ENCODE measurements at regions not wholly inside any gene's neighbourhood (a gene's known extent, or its start where the extent isn't known, plus 50 kb on each side); places are given as distances from the start of the nearest gene placed in this dataset.

DNA sequence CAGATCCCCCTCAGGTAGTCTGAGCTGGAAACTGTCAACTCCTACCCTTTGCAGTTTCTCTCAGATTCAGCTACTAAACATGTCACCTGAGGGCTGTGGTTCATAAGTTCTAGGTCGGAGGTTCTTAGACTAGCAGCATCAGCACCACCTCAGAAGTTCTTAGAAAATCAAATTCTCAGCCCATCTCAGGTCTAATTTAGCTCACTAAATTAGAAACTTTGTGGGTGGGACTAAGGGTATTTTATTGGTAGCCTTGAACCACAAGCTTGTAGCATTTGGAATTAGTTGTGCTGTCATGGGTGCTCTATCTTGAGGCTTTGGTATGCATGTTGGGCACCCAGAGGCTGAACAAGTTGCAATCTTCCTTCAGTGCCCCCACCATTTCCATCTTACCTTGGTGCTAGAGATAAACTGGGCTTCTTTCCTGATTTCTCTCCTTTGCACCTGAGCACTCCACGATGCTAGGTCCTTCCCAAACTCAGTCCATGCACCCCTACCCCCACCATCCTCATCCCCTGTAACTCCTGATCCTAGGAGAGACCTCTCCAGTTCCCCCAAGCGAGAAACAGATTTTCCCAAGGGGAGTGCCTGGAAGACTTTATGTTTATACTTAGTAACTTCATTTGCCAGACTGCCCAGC lies 54.2 kb downstream of the S1PR1 start:
- TF ChIP-seq PHF8 (IDR thresholded peaks at IDR 0.05; ENCODE audit: borderline replicate concordance, low read depth) (no peak), FOXS1 (CRISPR knock-in tag; IDR thresholded peaks at IDR 0.05) (no peak), RFX5 (IDR thresholded peaks at IDR 0.05) (no peak)
- TF ChIP-seq, protein P1, sequence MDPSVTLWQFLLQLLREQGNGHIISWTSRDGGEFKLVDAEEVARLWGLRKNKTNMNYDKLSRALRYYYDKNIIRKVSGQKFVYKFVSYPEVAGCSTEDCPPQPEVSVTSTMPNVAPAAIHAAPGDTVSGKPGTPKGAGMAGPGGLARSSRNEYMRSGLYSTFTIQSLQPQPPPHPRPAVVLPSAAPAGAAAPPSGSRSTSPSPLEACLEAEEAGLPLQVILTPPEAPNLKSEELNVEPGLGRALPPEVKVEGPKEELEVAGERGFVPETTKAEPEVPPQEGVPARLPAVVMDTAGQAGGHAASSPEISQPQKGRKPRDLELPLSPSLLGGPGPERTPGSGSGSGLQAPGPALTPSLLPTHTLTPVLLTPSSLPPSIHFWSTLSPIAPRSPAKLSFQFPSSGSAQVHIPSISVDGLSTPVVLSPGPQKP (IDR thresholded peaks at IDR 0.05; ENCODE audit: low read depth, low read length): no peak

All from A549 (cell line).